ENCODE measurements at regions not wholly inside any gene's neighbourhood (a gene's known extent, or its start where the extent isn't known, plus 50 kb on each side); places are given as distances from the start of the nearest gene placed in this dataset.

DNA sequence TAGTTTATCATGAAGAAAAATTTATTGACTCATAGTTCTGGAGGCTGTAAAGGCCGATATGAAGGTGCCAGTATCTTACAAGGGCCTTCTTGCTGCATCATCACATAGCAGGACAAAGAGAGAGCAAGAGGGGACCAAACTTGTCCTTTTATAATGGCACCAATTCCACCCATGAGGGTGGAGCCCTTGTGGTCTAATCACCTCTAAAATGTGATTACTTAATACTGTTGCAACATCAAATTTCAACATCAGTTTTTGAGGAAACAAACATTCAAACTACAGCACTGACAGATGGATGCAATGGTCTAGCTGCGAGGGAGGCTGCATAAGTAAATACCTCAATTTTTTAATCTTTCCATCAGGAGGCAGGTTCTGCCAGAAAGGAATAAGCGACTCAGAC is 76.7 kb upstream of the LAMA2 start:
- TF ChIP-seq CTCF (conservative IDR thresholded peaks at IDR 0.05; ENCODE audit: control insufficient read depth, insufficient read depth, low read depth, low read length): no peak
- no peak overlapping the region for H3K4me3 ChIP-seq (ENCODE audit: control insufficient read depth, low read depth, low read length)
- DNase-seq (ENCODE audit: low read depth): peak; percentile 40

- no peak for TF ChIP-seq CTCF (conservative IDR thresholded peaks at IDR 0.05; ENCODE audit: control insufficient read depth, insufficient read depth, low read depth, low read length)
- H3K4me3 ChIP-seq (ENCODE audit: control insufficient read depth, low read depth, low read length): no peak overlapping the region
- DNase-seq (ENCODE audit: low read depth): peak; percentile 52
These were observed 79.0 kb upstream of the LAMA2 start for GRCh38 chr6:128803911-128804310.

- TF ChIP-seq CTCF (conservative IDR thresholded peaks at IDR 0.05; ENCODE audit: control insufficient read depth, insufficient read depth, low read depth, low read length): no peak
- no peak for DNase-seq (ENCODE audit: low read depth)
- no peak overlapping the region for H3K4me3 ChIP-seq (ENCODE audit: control insufficient read depth, low read depth, low read length)
These were observed 81.3 kb upstream of the LAMA2 start for GRCh38 chr6:128801621-128802020.

GRCh38 chr6:128784266-128784665 is 98.7 kb upstream of the LAMA2 start:
- no peak overlapping the region for H3K4me3 ChIP-seq (ENCODE audit: control insufficient read depth, low read depth, low read length)
- DNase-seq (ENCODE audit: low read depth): no peak
- no peak for TF ChIP-seq CTCF (conservative IDR thresholded peaks at IDR 0.05; ENCODE audit: control insufficient read depth, insufficient read depth, low read depth, low read length)

- no peak for TF ChIP-seq CTCF (conservative IDR thresholded peaks at IDR 0.05; ENCODE audit: control insufficient read depth, insufficient read depth, low read depth, low read length)
- no peak for DNase-seq (ENCODE audit: low read depth)
These were observed 114.8 kb upstream of the LAMA2 start for GRCh38 chr6:128768187-128768586.

GRCh38 chr6:128767705-128768104 is 115.2 kb upstream of the LAMA2 start:
- H3K4me3 ChIP-seq (ENCODE audit: control insufficient read depth, low read depth, low read length): no peak overlapping the region
- no peak for TF ChIP-seq CTCF (conservative IDR thresholded peaks at IDR 0.05; ENCODE audit: control insufficient read depth, insufficient read depth, low read depth, low read length)
- no peak for DNase-seq (ENCODE audit: low read depth)

More at GRCh38 chr6:128768187-128768586, 114.8 kb upstream of the LAMA2 start:
- no peak overlapping the region for H3K4me3 ChIP-seq (ENCODE audit: control insufficient read depth, low read depth, low read length)

DNA sequence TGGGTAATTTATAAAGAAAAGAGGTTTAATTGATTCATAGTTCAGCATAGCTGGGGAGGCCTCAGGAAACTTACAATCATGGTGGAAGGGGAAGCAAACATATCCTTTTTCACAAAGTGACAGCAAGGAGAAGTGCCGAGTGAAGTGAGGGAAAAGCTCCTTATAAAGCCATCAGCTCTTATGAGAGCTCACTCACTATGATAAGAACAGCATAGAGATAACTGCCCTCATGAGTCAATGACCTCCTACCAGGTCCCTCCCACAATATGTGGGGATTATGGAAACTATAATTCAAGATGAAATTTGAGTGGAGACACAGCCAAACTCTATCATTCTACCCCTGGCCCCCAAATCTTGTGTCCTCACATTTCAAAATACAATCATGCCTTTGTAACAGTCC is 115.8 kb upstream of the LAMA2 start:
- H3K4me3 ChIP-seq (ENCODE audit: control insufficient read depth, low read depth, low read length): no peak overlapping the region
- DNase-seq (ENCODE audit: low read depth): no peak
- no peak for TF ChIP-seq CTCF (conservative IDR thresholded peaks at IDR 0.05; ENCODE audit: control insufficient read depth, insufficient read depth, low read depth, low read length)

All from fibroblast of mammary gland (primary cell).